HPDE6-E6E7 (cell line): ENCODE measurements at regions not wholly inside any gene's neighbourhood (a gene's known extent, or its start where the extent isn't known, plus 50 kb on each side); places are given as distances from the start of the nearest gene placed in this dataset.

ENCODE experiments used
- DNase-seq: peaks from one replicate; pipeline ENCODE4 v3.0.0; 2011; ENCODE audit warnings: missing footprints; ENCODE audit errors: extremely low spot score

- DNase-seq = no peak
These were observed 76.5 kb upstream of the GPR12 start for GRCh38 chr13:26837102-26837501.

GRCh38 chr13:26836626-26837025 is 76.0 kb upstream of the GPR12 start:
- no peak for DNase-seq

- DNase-seq = no peak
These were observed 74.1 kb upstream of the GPR12 start for GRCh38 chr13:26834646-26835045.

- DNase-seq = no peak
These were observed 70.8 kb upstream of the GPR12 start for GRCh38 chr13:26831336-26831908.

- DNase-seq = no peak
These were observed 69.1 kb upstream of the GPR12 start for GRCh38 chr13:26829716-26830115.

GRCh38 chr13:26824581-26824980 is 64.0 kb upstream of the GPR12 start:
- DNase-seq = no peak

- no peak for DNase-seq
These were observed 61.6 kb upstream of the GPR12 start for GRCh38 chr13:26822146-26822545.

- no peak for DNase-seq
These were observed 61.1 kb upstream of the GPR12 start for GRCh38 chr13:26821672-26822071.

GRCh38 chr13:26820871-26821270 is 60.3 kb upstream of the GPR12 start:
- no peak for DNase-seq

GRCh38 chr13:26819046-26819445 is 58.5 kb upstream of the GPR12 start:
- DNase-seq = no peak

- no peak for DNase-seq
These were observed 56.3 kb upstream of the GPR12 start for GRCh38 chr13:26816881-26817280.

GRCh38 chr13:26813980-26814348 is 53.4 kb upstream of the GPR12 start:
- no peak for DNase-seq

- no peak for DNase-seq
These were observed 52.9 kb upstream of the GPR12 start for GRCh38 chr13:26813321-26813979.

GRCh38 chr13:26811581-26811980 is 51.0 kb upstream of the GPR12 start:
- no peak for DNase-seq
